ENCODE measurements at regions not wholly inside any gene's neighbourhood (a gene's known extent, or its start where the extent isn't known, plus 50 kb on each side); places are given as distances from the start of the nearest gene placed in this dataset.

DNA sequence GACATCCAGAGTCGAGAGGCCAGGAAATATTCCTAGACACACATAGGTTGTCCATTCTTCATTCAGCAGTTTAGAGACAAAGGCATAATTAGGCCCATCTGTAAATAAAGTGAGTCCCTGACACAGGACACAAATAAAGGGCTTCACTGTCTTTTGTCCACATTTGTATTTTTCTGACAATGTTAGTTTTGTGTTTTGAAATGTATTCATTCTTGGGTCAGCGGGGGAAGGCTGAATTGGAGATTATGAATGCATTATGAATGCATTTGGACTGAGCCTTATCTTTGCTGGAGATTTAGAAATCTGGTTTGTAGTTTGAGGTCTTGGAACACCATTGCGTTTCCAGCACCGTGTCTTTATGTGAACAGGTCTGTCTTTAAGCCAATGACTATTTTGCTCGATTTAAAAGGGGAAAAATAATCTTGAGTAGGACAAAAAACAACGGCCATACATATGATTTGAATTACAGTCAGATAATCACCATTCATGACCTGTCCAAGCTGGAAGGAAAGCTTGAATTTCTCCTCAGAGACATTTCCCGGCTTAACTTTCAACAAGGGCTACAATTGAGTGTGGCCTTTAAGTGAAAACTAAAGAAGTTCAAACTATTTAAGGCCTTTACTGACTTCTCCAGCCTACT is 334.8 kb downstream of the WDR11 start:
- H3K9me2 ChIP-seq (replicated peaks; ENCODE audit: insufficient read depth): no peaks in the 10 kb centered on the region
- H3K4me2 ChIP-seq: no peak overlapping the region
- no peaks in the 10 kb centered on the region for H3K36me3 ChIP-seq (replicated peaks; ENCODE audit: insufficient read depth, low read depth)
- H3K27ac ChIP-seq: no peak overlapping the region
- DNase-seq (ENCODE audit: low spot score): no peak
- H3K9me3 ChIP-seq (ENCODE audit: low read depth): no peaks in the 10 kb centered on the region
- no peaks in the 10 kb centered on the region for H4K20me1 ChIP-seq (ENCODE audit: insufficient read depth, poor library complexity, severe bottlenecking)
- H3K27me3 ChIP-seq: no peaks in the 10 kb centered on the region
- H3K79me2 ChIP-seq: no peaks in the 10 kb centered on the region
- WGBS (ENCODE audit: low lambda C conversion rate, missing lambda C conversion rate): 70% methylated on average over 7 of the region's 7 CpGs
- no peak overlapping the region for H2AFZ ChIP-seq
- H3K4me3 ChIP-seq: no peak overlapping the region
- no peak for TF ChIP-seq EZH2phosphoT487 (IDR thresholded peaks at IDR 0.05; ENCODE audit: low read depth, severe bottlenecking, unreplicated experiment)
- TF ChIP-seq, protein P1, sequence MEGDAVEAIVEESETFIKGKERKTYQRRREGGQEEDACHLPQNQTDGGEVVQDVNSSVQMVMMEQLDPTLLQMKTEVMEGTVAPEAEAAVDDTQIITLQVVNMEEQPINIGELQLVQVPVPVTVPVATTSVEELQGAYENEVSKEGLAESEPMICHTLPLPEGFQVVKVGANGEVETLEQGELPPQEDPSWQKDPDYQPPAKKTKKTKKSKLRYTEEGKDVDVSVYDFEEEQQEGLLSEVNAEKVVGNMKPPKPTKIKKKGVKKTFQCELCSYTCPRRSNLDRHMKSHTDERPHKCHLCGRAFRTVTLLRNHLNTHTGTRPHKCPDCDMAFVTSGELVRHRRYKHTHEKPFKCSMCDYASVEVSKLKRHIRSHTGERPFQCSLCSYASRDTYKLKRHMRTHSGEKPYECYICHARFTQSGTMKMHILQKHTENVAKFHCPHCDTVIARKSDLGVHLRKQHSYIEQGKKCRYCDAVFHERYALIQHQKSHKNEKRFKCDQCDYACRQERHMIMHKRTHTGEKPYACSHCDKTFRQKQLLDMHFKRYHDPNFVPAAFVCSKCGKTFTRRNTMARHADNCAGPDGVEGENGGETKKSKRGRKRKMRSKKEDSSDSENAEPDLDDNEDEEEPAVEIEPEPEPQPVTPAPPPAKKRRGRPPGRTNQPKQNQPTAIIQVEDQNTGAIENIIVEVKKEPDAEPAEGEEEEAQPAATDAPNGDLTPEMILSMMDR (IDR thresholded peaks at IDR 0.05; ENCODE audit: poor library complexity): no peak
- H3K4me1 ChIP-seq (ENCODE audit: insufficient read depth): peaks cover 13% of the 10 kb centered on the region

DNA sequence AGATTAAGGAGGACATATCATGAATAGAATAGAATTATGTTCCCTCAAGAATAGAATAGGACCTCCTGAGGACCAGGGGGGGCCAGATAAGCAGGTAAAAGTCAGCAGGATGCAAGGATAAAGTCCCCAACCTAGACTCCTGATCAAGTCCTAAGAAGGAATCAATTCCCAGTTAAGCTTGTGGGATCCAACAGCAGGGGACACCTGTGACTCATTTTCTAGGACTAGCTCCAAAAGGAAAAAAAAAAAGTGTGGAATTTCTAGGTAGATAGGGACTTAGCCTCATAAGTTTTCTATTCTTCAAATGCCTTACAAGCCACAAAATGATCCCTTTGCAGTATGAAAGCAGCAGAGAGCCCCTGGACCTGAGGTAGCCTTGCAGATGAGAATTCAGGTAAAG is 336.2 kb downstream of the WDR11 start:
- peak; percentile 30 for DNase-seq (ENCODE audit: low spot score)
- no peaks in the 10 kb centered on the region for H3K36me3 ChIP-seq (replicated peaks; ENCODE audit: insufficient read depth, low read depth)
- H3K27me3 ChIP-seq: no peaks in the 10 kb centered on the region
- no peaks in the 10 kb centered on the region for H3K9me2 ChIP-seq (replicated peaks; ENCODE audit: insufficient read depth)
- H3K9me3 ChIP-seq (ENCODE audit: low read depth): no peaks in the 10 kb centered on the region
- H2AFZ ChIP-seq: no peak overlapping the region
- H4K20me1 ChIP-seq (ENCODE audit: insufficient read depth, poor library complexity, severe bottlenecking): no peaks in the 10 kb centered on the region
- peak overlapping the region; percentile 2 for H3K4me2 ChIP-seq
- H3K4me1 ChIP-seq (ENCODE audit: insufficient read depth): peaks cover 13% of the 10 kb centered on the region
- no peaks in the 10 kb centered on the region for H3K79me2 ChIP-seq
- H3K4me3 ChIP-seq: no peak overlapping the region
- TF ChIP-seq EZH2phosphoT487 (IDR thresholded peaks at IDR 0.05; ENCODE audit: low read depth, severe bottlenecking, unreplicated experiment): no peak
- no peak for TF ChIP-seq EZH2 (IDR thresholded peaks at IDR 0.05; ENCODE audit: borderline replicate concordance)
- TF ChIP-seq, protein P1 (IDR thresholded peaks at IDR 0.05; ENCODE audit: poor library complexity): no peak
- peak overlapping the region; percentile 83 for H3K27ac ChIP-seq

DNA sequence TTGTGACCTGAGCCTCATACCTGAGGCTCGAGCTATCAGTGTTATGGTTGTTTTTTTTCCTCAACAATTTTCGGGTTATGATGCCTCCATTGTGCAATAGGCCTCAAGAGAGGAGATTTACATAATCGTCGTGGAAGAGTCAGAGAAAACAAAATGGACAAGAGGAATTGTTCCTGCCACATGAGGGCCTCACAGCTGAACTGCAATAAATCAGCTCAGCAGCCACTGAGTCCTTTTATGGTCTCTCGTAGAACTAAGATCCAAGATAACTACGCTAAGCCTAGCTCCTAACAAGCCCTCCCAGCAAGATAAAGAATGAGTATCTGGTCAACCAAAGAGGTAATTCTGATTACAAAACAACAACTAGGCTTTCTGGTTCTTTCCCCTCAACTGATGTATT is 336.8 kb downstream of the WDR11 start:
- peak overlapping the region; percentile 35 for H3K4me2 ChIP-seq
- 14% methylated on average over 6 of the region's 6 CpGs for WGBS (ENCODE audit: low lambda C conversion rate, missing lambda C conversion rate)
- H3K9me3 ChIP-seq (ENCODE audit: low read depth): no peaks in the 10 kb centered on the region
- no peaks in the 10 kb centered on the region for H3K27me3 ChIP-seq
- no peaks in the 10 kb centered on the region for H3K36me3 ChIP-seq (replicated peaks; ENCODE audit: insufficient read depth, low read depth)
- H4K20me1 ChIP-seq (ENCODE audit: insufficient read depth, poor library complexity, severe bottlenecking): no peaks in the 10 kb centered on the region
- no peak for TF ChIP-seq EZH2 (IDR thresholded peaks at IDR 0.05; ENCODE audit: borderline replicate concordance)
- TF ChIP-seq, protein P1 (IDR thresholded peaks at IDR 0.05; ENCODE audit: poor library complexity): peak; percentile 38
- no peaks in the 10 kb centered on the region for H3K9me2 ChIP-seq (replicated peaks; ENCODE audit: insufficient read depth)
- peak overlapping the region; percentile 83 for H3K27ac ChIP-seq
- peak; percentile 80 for DNase-seq (ENCODE audit: low spot score)
- H3K4me3 ChIP-seq: no peak overlapping the region
- no peaks in the 10 kb centered on the region for H3K79me2 ChIP-seq
- H2AFZ ChIP-seq: no peak overlapping the region
- H3K4me1 ChIP-seq (ENCODE audit: insufficient read depth): peaks cover 13% of the 10 kb centered on the region

DNA sequence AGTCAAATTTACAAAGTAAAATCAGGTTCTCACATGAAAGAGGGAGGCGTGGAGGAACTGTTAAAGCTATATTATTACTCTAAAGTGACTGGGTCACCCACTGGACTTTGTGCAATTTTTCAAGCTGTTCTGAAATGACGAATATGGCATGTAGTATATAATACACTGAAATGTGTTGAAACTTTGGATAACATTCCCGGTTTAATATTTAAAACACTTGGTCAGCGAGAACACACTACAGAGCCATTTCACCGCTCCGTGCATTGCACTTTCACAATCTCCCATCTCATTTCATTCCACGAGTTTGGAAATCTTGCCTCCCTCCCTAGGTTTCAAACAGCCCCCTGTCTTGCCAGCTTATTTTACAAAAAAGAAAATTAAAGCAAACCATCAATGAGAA is 337.9 kb downstream of the WDR11 start:
- Histone ChIP-seq H2AFZ (no peak overlapping the region), H3K27me3 (no peaks in the 10 kb centered on the region), H3K9me2 (replicated peaks; ENCODE audit: insufficient read depth) (no peaks in the 10 kb centered on the region), H3K4me3 (no peak overlapping the region), H3K36me3 (replicated peaks; ENCODE audit: insufficient read depth, low read depth) (no peaks in the 10 kb centered on the region), H3K79me2 (no peaks in the 10 kb centered on the region), H3K4me1 (ENCODE audit: insufficient read depth) (peaks cover 13% of the 10 kb centered on the region), H3K9me3 (ENCODE audit: low read depth) (no peaks in the 10 kb centered on the region), H4K20me1 (ENCODE audit: insufficient read depth, poor library complexity, severe bottlenecking) (no peaks in the 10 kb centered on the region), H3K27ac (peak overlapping the region; percentile 72), H3K4me2 (peak overlapping the region; percentile 35)
- 47% methylated on average over 7 of the region's 7 CpGs for WGBS (ENCODE audit: low lambda C conversion rate, missing lambda C conversion rate)
- DNase-seq (ENCODE audit: low spot score): no peak
- TF ChIP-seq, protein P1 (IDR thresholded peaks at IDR 0.05; ENCODE audit: poor library complexity): no peak
- TF ChIP-seq EZH2phosphoT487 (IDR thresholded peaks at IDR 0.05; ENCODE audit: low read depth, severe bottlenecking, unreplicated experiment) (no peak), EZH2 (IDR thresholded peaks at IDR 0.05; ENCODE audit: borderline replicate concordance) (no peak)
